ENCODE measurements at regions not wholly inside any gene's neighbourhood (a gene's known extent, or its start where the extent isn't known, plus 50 kb on each side); places are given as distances from the start of the nearest gene placed in this dataset.

DNA sequence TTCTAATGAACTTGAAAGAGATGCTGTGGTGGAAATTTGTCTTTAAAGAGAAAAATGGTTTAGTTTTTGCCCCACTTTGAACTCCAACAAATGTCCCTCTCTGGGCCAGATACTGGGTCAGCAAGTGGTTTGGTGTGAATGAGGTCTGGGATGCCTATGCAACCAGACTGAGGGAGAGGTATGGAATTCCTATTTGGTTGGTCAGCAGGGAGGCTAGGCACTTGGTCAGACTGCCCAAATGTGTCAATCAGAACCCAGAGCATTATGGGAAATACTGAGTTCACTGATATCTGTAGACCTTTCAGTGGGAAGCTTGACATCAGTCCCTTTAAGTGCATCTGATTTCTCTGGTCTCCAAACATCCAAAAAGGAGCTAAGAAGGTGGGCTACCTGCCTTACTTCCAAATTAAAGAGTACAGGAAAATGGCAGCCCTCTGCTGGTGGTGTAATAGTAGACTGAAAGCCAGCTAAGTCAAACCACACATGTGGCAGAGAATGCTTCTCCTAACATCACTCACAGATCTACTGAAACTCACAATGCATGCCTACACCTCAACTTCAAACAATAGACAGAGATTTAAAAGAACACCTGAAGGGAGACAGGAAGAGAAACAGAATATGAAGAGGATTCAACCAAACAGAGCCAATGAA lies 510.1 kb downstream of the PLA2G4A start:
- ATAC-seq (ENCODE audit: poor library complexity) (no peak), DNase-seq (no peak)
- H3K27me3 Mint-ChIP-seq = no peaks in the 10 kb centered on the region
- TF ChIP-seq, protein P1, sequence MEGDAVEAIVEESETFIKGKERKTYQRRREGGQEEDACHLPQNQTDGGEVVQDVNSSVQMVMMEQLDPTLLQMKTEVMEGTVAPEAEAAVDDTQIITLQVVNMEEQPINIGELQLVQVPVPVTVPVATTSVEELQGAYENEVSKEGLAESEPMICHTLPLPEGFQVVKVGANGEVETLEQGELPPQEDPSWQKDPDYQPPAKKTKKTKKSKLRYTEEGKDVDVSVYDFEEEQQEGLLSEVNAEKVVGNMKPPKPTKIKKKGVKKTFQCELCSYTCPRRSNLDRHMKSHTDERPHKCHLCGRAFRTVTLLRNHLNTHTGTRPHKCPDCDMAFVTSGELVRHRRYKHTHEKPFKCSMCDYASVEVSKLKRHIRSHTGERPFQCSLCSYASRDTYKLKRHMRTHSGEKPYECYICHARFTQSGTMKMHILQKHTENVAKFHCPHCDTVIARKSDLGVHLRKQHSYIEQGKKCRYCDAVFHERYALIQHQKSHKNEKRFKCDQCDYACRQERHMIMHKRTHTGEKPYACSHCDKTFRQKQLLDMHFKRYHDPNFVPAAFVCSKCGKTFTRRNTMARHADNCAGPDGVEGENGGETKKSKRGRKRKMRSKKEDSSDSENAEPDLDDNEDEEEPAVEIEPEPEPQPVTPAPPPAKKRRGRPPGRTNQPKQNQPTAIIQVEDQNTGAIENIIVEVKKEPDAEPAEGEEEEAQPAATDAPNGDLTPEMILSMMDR (IDR thresholded peaks at IDR 0.05) = no peak
- no peak overlapping the region for H3K4me3 ChIP-seq (ENCODE audit: low read length)
- ChIA-PET CTCF (no interaction called here), POLR2A (no interaction called here)
- H3K36me3 ChIP-seq (ENCODE audit: insufficient read depth, low read length) = no peaks in the 10 kb centered on the region
- no peak overlapping the region for H3K4me3 Mint-ChIP-seq
- H3K4me1 Mint-ChIP-seq (ENCODE audit: low read depth) = no peaks in the 10 kb centered on the region
- intact Hi-C loops (cut with DNase I, micrococcal nuclease) = no loop called here
- no peaks in the 10 kb centered on the region for H3K9me3 Mint-ChIP-seq
- no peaks in the 10 kb centered on the region for H3K4me1 ChIP-seq (ENCODE audit: insufficient read depth, low read length)
- H3K27ac Mint-ChIP-seq = no peak overlapping the region
- no peaks in the 10 kb centered on the region for H3K9me3 ChIP-seq (ENCODE audit: control insufficient read depth in 1 of 2, insufficient read depth in 1 of 2, low read length in 2 of 2)
- no peaks in the 10 kb centered on the region for H3K27me3 ChIP-seq (ENCODE audit: control insufficient read depth in 1 of 2, insufficient read depth in 2 of 2, low read length in 2 of 2)
- no peaks in the 10 kb centered on the region for H3K36me3 Mint-ChIP-seq (ENCODE audit: low read depth)
- no peak overlapping the region for H3K27ac ChIP-seq (ENCODE audit: low read depth in 1 of 2, low read length in 2 of 2)

- CTCF ChIA-PET = no interaction called here
- H3K9me3 Mint-ChIP-seq = no peaks in the 10 kb centered on the region
- intact Hi-C loops (cut with DNase I, micrococcal nuclease) = no loop called here
These were observed 513.7 kb downstream of the PLA2G4A start for GRCh38 chr1:187342495-187342894.

DNA sequence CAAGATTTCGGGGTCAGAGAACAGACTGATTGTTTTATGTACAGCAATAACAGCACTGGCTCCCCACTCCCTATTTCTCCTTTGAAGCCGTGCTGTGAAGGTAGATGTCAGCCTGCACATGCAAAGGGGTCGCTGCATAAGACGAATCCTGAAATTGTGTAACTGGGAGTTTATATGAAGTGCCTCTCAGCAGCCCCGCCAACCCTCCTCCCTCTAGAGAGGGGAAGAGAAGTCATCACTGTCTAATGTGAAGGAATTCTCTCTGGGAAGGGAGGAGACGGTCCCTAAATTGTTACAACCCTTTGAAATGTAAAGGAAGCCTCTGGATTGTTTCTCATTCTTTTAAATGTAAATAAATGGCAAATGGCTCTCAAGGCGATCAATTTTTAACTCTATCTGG lies 545.3 kb downstream of the PLA2G4A start:
- TF ChIP-seq, protein P1 (IDR thresholded peaks at IDR 0.05) = no peak
- H3K4me3 Mint-ChIP-seq = no peak overlapping the region
- DNase-seq (no peak), ATAC-seq (ENCODE audit: poor library complexity) (no peak)
- H3K27me3 ChIP-seq (ENCODE audit: control insufficient read depth in 1 of 2, insufficient read depth in 2 of 2, low read length in 2 of 2) = no peaks in the 10 kb centered on the region
- H3K4me1 ChIP-seq (ENCODE audit: insufficient read depth, low read length) = no peaks in the 10 kb centered on the region
- ChIA-PET CTCF (no interaction called here), POLR2A (no interaction called here)
- H3K27me3 Mint-ChIP-seq = no peaks in the 10 kb centered on the region
- H3K4me1 Mint-ChIP-seq (ENCODE audit: low read depth) = no peaks in the 10 kb centered on the region
- H3K4me3 ChIP-seq (ENCODE audit: low read length) = no peak overlapping the region
- H3K9me3 Mint-ChIP-seq = peaks cover 2% of the 10 kb centered on the region
- no peaks in the 10 kb centered on the region for H3K36me3 Mint-ChIP-seq (ENCODE audit: low read depth)
- intact Hi-C loops (cut with DNase I, micrococcal nuclease) = no loop called here
- H3K27ac Mint-ChIP-seq = no peak overlapping the region
- peaks cover 0 to 4% of the 10 kb centered on the region in 2 experiments for H3K9me3 ChIP-seq (ENCODE audit: control insufficient read depth in 1 of 2, insufficient read depth in 1 of 2, low read length in 2 of 2)
- no peaks in the 10 kb centered on the region for H3K36me3 ChIP-seq (ENCODE audit: insufficient read depth, low read length)
- H3K27ac ChIP-seq (ENCODE audit: low read depth in 1 of 2, low read length in 2 of 2) = no peak overlapping the region

More at GRCh38 chr1:187342495-187342894, 513.7 kb downstream of the PLA2G4A start:
- no peak overlapping the region for H3K4me3 Mint-ChIP-seq
- DNase-seq (no peak), ATAC-seq (ENCODE audit: poor library complexity) (no peak)
- no peaks in the 10 kb centered on the region for H3K36me3 ChIP-seq (ENCODE audit: insufficient read depth, low read length)
- POLR2A ChIA-PET = no interaction called here
- no peaks in the 10 kb centered on the region for H3K4me1 ChIP-seq (ENCODE audit: insufficient read depth, low read length)
- no peaks in the 10 kb centered on the region for H3K36me3 Mint-ChIP-seq (ENCODE audit: low read depth)
- no peaks in the 10 kb centered on the region for H3K9me3 ChIP-seq (ENCODE audit: control insufficient read depth in 1 of 2, insufficient read depth in 1 of 2, low read length in 2 of 2)
- no peak overlapping the region for H3K27ac ChIP-seq (ENCODE audit: low read depth in 1 of 2, low read length in 2 of 2)
- no peak overlapping the region for H3K27ac Mint-ChIP-seq
- H3K4me3 ChIP-seq (ENCODE audit: low read length) = no peak overlapping the region
- no peaks in the 10 kb centered on the region for H3K4me1 Mint-ChIP-seq (ENCODE audit: low read depth)
- TF ChIP-seq, protein P1 (IDR thresholded peaks at IDR 0.05) = no peak
- H3K27me3 ChIP-seq (ENCODE audit: control insufficient read depth in 1 of 2, insufficient read depth in 2 of 2, low read length in 2 of 2) = no peaks in the 10 kb centered on the region
- no peaks in the 10 kb centered on the region for H3K27me3 Mint-ChIP-seq
